Activated CD4-positive, alpha-beta T cell treated with anti-CD3 and anti-CD28 coated beads, Interleukin-2, Interleukin-6, amounts not matched to agents 100 ng/mL and 50 ng/mL, durations not matched to agents 16 hours and 8 hours (primary cell): ENCODE measurements at regions not wholly inside any gene's neighbourhood (a gene's known extent, or its start where the extent isn't known, plus 50 kb on each side); places are given as distances from the start of the nearest gene placed in this dataset.
A peak's percentile ranks its signal among the peaks of the same experiment; 100 is the strongest.

Source experiments
- DNase-seq: peaks from one replicate; pipeline ENCODE4 v3.0.0-alpha.2; 2020

GRCh38 chr4:126548890-126549289 lies 1083.9 kb upstream of the INTU start:
- DNase-seq, result no peak

GRCh38 chr4:126552321-126552720 lies 1080.4 kb upstream of the INTU start:
- no peak for DNase-seq

GRCh38 chr4:126553248-126553647 lies 1079.5 kb upstream of the INTU start:
- DNase-seq, result no peak

- DNase-seq, result no peak
Observed at GRCh38 chr4:126558596-126558995, 1074.2 kb upstream of the INTU start.

- no peak for DNase-seq
Observed at GRCh38 chr4:126559961-126560360, 1072.8 kb upstream of the INTU start.

- no peak for DNase-seq
Observed at GRCh38 chr4:126560794-126561193, 1072.0 kb upstream of the INTU start.

- DNase-seq, result no peak
Observed at GRCh38 chr4:126563389-126563788, 1069.4 kb upstream of the INTU start.

- DNase-seq, result no peak
Observed at GRCh38 chr4:126564283-126564854, 1068.4 kb upstream of the INTU start.

- DNase-seq, result no peak
Observed at GRCh38 chr4:126568652-126569570, 1063.8 kb upstream of the INTU start.

GRCh38 chr4:126572264-126572663 lies 1060.5 kb upstream of the INTU start:
- no peak for DNase-seq

GRCh38 chr4:126582737-126583136 lies 1050.0 kb upstream of the INTU start:
- no peak for DNase-seq

- DNase-seq, result no peak
Observed at GRCh38 chr4:126583509-126583908, 1049.2 kb upstream of the INTU start.

GRCh38 chr4:126591583-126591982 lies 1041.2 kb upstream of the INTU start:
- no peak for DNase-seq

- DNase-seq, result no peak
Observed at GRCh38 chr4:126592088-126592487, 1040.7 kb upstream of the INTU start.

- DNase-seq, result no peak
Observed at GRCh38 chr4:126593626-126594025, 1039.1 kb upstream of the INTU start.

- no peak for DNase-seq
Observed at GRCh38 chr4:126595643-126596042, 1037.1 kb upstream of the INTU start.

GRCh38 chr4:126599746-126600145 lies 1033.0 kb upstream of the INTU start:
- DNase-seq, result no peak

- DNase-seq, result no peak
Observed at GRCh38 chr4:126603210-126603609, 1029.5 kb upstream of the INTU start.

- DNase-seq, result no peak
Observed at GRCh38 chr4:126603825-126604224, 1028.9 kb upstream of the INTU start.

- DNase-seq, result peak; percentile 2
Observed at GRCh38 chr4:126604268-126604867, 1028.4 kb upstream of the INTU start.

GRCh38 chr4:126610933-126611332 lies 1021.8 kb upstream of the INTU start:
- DNase-seq, result no peak

- no peak for DNase-seq
Observed at GRCh38 chr4:126611900-126612299, 1020.9 kb upstream of the INTU start.

GRCh38 chr4:126614356-126614855 lies 1018.4 kb upstream of the INTU start:
- no peak for DNase-seq

- DNase-seq, result no peak
Observed at GRCh38 chr4:126616795-126617194, 1016.0 kb upstream of the INTU start.
